ENCODE measurements at regions not wholly inside any gene's neighbourhood (a gene's known extent, or its start where the extent isn't known, plus 50 kb on each side); places are given as distances from the start of the nearest gene placed in this dataset.
"Not testable (repeated sequence)": the region's sequence is repeated elsewhere in the genome, so short reads cannot be mapped to it uniquely, and the experiment has no call there.

DNA sequence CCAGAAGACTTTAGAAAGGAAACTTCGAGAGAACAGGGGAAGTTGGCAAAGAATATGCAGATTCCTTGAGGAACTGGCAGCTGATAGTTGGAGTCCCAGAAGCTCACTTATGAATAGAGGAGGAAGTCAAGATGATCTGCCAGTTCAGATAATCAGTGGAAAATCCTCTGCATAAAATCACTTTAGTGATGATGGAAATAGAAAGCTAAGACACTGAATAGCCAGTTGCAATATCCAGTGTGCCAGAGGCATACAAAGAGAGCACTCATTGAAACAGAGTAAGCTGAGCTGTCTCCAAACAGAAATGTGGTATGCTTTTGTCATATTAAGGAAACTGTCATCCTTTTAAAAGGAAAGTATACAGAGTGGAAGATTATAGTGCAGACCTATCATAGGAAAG is 1207.6 kb downstream of the OTOL1 start:
- no peak overlapping the region for H3K4me3 ChIP-seq (replicated peaks; ENCODE audit: low read depth, low read length)
- no peak for DNase-seq (ENCODE audit: extremely low read depth, low read depth)
- TF ChIP-seq, protein P1, sequence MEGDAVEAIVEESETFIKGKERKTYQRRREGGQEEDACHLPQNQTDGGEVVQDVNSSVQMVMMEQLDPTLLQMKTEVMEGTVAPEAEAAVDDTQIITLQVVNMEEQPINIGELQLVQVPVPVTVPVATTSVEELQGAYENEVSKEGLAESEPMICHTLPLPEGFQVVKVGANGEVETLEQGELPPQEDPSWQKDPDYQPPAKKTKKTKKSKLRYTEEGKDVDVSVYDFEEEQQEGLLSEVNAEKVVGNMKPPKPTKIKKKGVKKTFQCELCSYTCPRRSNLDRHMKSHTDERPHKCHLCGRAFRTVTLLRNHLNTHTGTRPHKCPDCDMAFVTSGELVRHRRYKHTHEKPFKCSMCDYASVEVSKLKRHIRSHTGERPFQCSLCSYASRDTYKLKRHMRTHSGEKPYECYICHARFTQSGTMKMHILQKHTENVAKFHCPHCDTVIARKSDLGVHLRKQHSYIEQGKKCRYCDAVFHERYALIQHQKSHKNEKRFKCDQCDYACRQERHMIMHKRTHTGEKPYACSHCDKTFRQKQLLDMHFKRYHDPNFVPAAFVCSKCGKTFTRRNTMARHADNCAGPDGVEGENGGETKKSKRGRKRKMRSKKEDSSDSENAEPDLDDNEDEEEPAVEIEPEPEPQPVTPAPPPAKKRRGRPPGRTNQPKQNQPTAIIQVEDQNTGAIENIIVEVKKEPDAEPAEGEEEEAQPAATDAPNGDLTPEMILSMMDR (IDR thresholded peaks at IDR 0.05; ENCODE audit: low read depth, low read length, missing control alignments), result no peak

- H3K4me3 ChIP-seq (replicated peaks; ENCODE audit: low read depth, low read length), result no peak overlapping the region
- TF ChIP-seq, protein P1 (IDR thresholded peaks at IDR 0.05; ENCODE audit: low read depth, low read length, missing control alignments), result no peak
- no peak for DNase-seq (ENCODE audit: extremely low read depth, low read depth)
Observed at GRCh38 chr3:162704799-162705385, 1208.3 kb downstream of the OTOL1 start.

- not testable (repeated sequence) for DNase-seq (ENCODE audit: extremely low read depth, low read depth); H3K4me3 ChIP-seq (replicated peaks; ENCODE audit: low read depth, low read length)
Observed at GRCh38 chr3:162708394-162708793, 1211.8 kb downstream of the OTOL1 start.

GRCh38 chr3:162708942-162709706 is 1212.5 kb downstream of the OTOL1 start:
- H3K4me3 ChIP-seq (replicated peaks; ENCODE audit: low read depth, low read length); DNase-seq (ENCODE audit: extremely low read depth, low read depth): not testable (repeated sequence)

GRCh38 chr3:162710332-162711112 is 1213.9 kb downstream of the OTOL1 start:
- no peak overlapping the region for H3K4me3 ChIP-seq (replicated peaks; ENCODE audit: low read depth, low read length)
- TF ChIP-seq, protein P1 (IDR thresholded peaks at IDR 0.05; ENCODE audit: low read depth, low read length, missing control alignments), result no peak
- no peak for DNase-seq (ENCODE audit: extremely low read depth, low read depth)

DNA sequence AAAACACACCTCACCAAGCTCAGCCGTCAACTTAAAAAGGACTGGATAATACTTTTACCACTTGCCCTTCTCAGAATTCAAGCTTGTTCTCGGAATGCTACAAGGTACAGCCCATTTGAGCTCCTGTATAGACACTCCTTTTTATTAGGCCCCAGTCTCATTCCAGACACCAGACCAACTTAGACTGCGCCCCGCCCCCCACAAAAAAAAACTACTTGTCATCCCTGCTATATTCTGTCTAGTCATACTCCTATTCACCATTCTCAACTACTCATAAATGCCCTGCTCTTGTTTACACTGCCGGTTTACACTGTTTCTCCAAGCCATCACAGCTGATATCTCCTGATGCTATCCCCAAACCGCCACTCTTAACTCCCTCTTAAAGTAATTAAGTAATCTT is 1220.5 kb downstream of the OTOL1 start:
- DNase-seq (ENCODE audit: extremely low read depth, low read depth); H3K4me3 ChIP-seq (replicated peaks; ENCODE audit: low read depth, low read length): not testable (repeated sequence)

- no peak overlapping the region for H3K4me3 ChIP-seq (replicated peaks; ENCODE audit: low read depth, low read length)
- TF ChIP-seq, protein P1 (IDR thresholded peaks at IDR 0.05; ENCODE audit: low read depth, low read length, missing control alignments), result no peak
- DNase-seq (ENCODE audit: extremely low read depth, low read depth), result no peak
Observed at GRCh38 chr3:162718697-162719096, 1222.1 kb downstream of the OTOL1 start.

- peak; percentile 52 for DNase-seq (ENCODE audit: extremely low read depth, low read depth)
- H3K4me3 ChIP-seq (replicated peaks; ENCODE audit: low read depth, low read length), result no peak overlapping the region
- TF ChIP-seq, protein P1 (IDR thresholded peaks at IDR 0.05; ENCODE audit: low read depth, low read length, missing control alignments), result no peak
Observed at GRCh38 chr3:162719684-162720341, 1223.2 kb downstream of the OTOL1 start.
